SH-SY5Y (cell line): ENCODE measurements at regions not wholly inside any gene's neighbourhood (a gene's known extent, or its start where the extent isn't known, plus 50 kb on each side); places are given as distances from the start of the nearest gene placed in this dataset.

ENCODE experiments used
- GATA2 ChIP-seq: IDR thresholded peaks from 2 replicates; pipeline ENCODE4 v1.6.1; 2011; ENCODE audit warnings: mild to moderate bottlenecking, low read depth, low read length
- GATA3 ChIP-seq: IDR thresholded peaks from 2 replicates; pipeline ENCODE4 v1.6.1; 2011; ENCODE audit warnings: low read depth, mild to moderate bottlenecking, low read length, moderate library complexity

DNA sequence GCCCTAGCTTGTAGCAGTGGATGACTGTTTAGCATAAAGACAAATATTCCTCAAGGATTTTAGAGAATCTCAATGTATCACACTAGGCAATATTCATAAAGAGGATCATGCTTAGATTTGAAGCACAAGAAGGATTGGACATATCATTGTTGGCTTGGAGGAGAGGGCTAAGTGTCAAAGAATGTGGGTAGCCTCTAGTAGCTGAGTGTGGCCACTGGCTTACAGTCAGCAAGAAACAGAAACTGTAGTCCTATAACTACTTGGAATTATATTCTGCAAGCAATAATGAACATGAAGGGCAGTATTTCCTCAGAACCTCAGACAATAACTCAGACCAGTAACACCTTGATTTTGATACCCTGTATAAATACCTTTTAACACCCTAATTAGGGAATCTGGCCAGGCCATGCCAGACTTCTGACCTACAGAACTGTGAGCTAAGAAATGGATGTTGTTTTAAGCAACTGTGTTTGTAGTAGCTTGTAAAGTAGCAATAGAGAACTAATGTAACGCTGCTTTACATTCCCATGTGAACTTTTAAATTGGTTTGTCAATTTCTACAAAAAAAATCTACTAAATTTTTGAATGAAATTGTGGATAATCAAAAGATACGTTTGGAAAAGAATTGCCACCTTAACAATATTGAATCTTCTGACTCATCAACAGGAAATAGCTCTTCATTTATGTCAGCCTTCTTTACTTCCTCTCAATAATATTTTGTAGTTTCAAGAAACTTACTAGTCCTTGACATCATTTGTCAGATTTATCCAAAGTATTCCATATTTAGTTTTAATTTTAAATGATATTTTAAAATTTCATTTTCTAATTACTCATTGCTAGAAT lies 65.2 kb upstream of the RSPO3 start:
- no peak for TF ChIP-seq GATA2
- TF ChIP-seq GATA3, result no peak

DNA sequence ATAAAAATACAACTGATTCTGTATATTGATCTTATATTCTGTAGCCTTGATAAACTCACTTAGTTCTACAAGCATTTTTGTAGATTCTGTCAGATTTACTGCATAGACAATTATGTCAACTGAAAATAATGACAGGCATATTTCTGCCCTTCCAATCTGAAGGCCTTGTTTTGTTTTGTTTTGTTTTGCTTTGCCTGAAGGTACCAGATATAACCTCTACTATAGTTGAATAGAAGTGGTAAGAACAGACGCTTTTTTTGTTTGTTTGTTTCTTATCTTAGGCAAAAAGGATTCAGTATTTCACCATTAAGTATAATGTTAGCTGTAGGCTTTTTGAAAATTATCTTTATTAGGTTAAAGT lies 64.6 kb upstream of the RSPO3 start:
- no peak for TF ChIP-seq GATA3
- no peak for TF ChIP-seq GATA2

DNA sequence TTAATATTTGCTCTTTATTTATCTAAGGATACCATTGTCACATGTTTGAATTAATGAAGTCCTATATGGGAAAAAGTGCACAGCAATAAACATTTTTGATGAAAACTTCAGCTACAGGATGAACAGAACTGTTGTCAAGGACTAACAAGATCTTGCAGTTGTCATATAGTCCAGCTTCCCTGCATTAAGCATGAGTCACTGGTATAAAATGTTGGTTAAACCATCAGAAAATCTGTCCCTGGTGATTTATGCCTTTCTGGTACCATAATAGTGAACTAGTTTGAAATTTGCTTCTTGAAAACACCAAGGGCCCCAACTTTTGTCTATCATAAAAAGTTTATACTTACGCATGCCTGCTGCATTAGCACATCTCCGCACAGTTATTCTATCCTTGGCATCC lies 60.4 kb upstream of the RSPO3 start:
- no peak for TF ChIP-seq GATA3
- no peak for TF ChIP-seq GATA2

DNA sequence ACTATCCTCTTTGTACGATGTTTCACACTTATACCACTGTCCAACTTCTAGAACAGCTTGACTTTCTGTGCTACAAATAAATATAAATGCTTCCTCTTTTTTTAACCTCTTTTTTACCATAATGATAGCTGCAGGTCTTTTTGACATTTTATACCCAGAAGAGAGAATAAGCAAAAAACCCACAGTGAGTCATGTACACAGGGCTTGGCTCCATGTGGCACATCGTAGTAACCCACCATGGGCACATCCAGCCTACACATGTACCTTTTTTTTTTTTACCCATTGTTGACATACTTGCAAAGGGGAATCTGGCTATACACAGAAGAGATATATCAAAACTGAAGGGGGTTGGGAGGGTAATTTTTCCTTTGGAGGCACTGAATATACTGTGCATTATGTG lies 59.5 kb upstream of the RSPO3 start:
- TF ChIP-seq GATA3, result no peak
- no peak for TF ChIP-seq GATA2
